Upper lobe of right lung (tissue), 1 donor: ENCODE measurements at regions not wholly inside any gene's neighbourhood (a gene's known extent, or its start where the extent isn't known, plus 50 kb on each side); places are given as distances from the start of the nearest gene placed in this dataset.
A peak's percentile ranks its signal among the peaks of the same experiment; 100 is the strongest.

Source experiments
- ATAC-seq: fragments of 200-7000 bp; cut with Tn5 transposase; one replicate; pipeline ENCODE4 v1.9.1; 2020; ENCODE audit warnings: mild to moderate bottlenecking, moderate library complexity
- DNase-seq: peaks from one replicate; pipeline ENCODE4 v3.0.0-alpha.2; 2020
- H3K27ac ChIP-seq: fragments of 200-600 bp; one replicate; pipeline ENCODE4 v1.8.0; 2022
- H3K27me3 ChIP-seq: fragments of 200-600 bp; one replicate; pipeline ENCODE4 v1.8.0; 2022; ENCODE audit warnings: mild to moderate bottlenecking
- H3K36me3 ChIP-seq: fragments of 200-600 bp; one replicate; pipeline ENCODE4 v1.8.0; 2022
- H3K4me1 ChIP-seq: fragments of 200-600 bp; one replicate; pipeline ENCODE4 v1.8.0; 2022
- H3K4me3 ChIP-seq: fragments of 200-600 bp; one replicate; pipeline ENCODE4 v1.8.0; 2022; ENCODE audit warnings: mild to moderate bottlenecking
- H3K9me3 ChIP-seq: fragments of 200-600 bp; one replicate; pipeline ENCODE4 v1.8.0; 2022
- CTCF ChIP-seq: fragments of 200-600 bp; IDR thresholded peaks from one replicate; pipeline ENCODE4 v1.8.0; 2022; ENCODE audit warnings: antibody characterized with exemption
- intact Hi-C: fragments of 100-400 bp; cut with DNase I; formaldehyde crosslinking; loops from one replicate; pipeline ENCODE4 v1.11.0; 2022
- donor health status: DM: no; HTN: yes; CAD: no; lungs with severe emphysema.

GRCh38 chr13:105290596-105290995 lies 1244.9 kb downstream of the EFNB2 start:
- H3K9me3 ChIP-seq: no peaks in the 10 kb centered on the region
- H3K36me3 ChIP-seq: no peaks in the 10 kb centered on the region
- DNase-seq: no peak
- H3K27me3 ChIP-seq: no peaks in the 10 kb centered on the region
- TF ChIP-seq CTCF: no peak
- H3K4me3 ChIP-seq: no peak overlapping the region
- no peaks in the 10 kb centered on the region for H3K4me1 ChIP-seq
- no peak overlapping the region for H3K27ac ChIP-seq
- ATAC-seq: no peak
- intact Hi-C loops: no loop called here

- no peaks in the 10 kb centered on the region for H3K9me3 ChIP-seq
- ATAC-seq: no peak
- no peak for DNase-seq
- no peak overlapping the region for H3K27ac ChIP-seq
- no peak for TF ChIP-seq CTCF
- H3K27me3 ChIP-seq: no peaks in the 10 kb centered on the region
- no peaks in the 10 kb centered on the region for H3K36me3 ChIP-seq
- no peaks in the 10 kb centered on the region for H3K4me1 ChIP-seq
- intact Hi-C loops: no loop called here
- no peak overlapping the region for H3K4me3 ChIP-seq
These were observed 1249.9 kb downstream of the EFNB2 start for GRCh38 chr13:105285526-105285925.

DNA sequence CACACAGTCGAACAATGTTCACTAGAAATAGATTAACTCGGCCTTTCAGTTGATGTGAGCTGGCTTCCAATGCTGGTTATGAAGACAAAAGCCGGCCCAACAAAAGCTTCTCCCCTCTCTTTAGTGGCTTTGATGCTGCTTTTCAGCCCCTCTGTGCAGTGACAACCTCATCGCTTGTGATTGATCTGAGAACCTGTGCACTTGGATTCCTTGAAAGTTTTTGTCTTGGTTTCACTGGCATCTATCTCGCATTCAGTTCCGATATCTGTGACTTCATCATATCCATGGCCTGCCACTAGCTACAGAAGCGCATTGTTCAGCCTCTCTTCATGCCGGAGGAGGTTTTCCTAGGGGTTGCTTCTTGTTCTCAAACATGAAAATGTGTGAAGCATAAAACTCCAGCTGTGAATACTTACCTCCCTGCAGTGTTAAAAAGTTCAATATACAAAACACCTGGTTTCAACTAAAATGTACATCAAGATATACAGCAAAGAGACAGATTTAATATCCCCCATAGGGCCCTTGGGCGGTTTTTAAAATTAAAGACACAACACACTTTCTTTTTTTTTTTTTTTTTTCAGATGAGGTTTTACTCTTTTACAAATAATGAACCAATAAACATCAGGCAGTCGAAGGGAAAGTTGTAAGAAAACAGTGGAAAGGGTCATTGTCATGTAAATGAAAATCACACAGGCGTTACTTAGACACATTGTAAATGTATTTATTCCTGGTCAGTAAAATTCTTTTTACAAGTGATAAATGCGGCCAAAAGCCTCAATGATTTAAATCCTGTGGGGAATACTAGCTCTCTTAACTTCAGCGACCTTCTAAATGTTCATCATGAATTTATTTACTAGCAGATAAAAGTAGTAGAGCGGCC lies 1252.8 kb downstream of the EFNB2 start:
- Histone ChIP-seq H3K4me1 (no peaks in the 10 kb centered on the region), H3K36me3 (no peaks in the 10 kb centered on the region), H3K9me3 (no peaks in the 10 kb centered on the region), H3K4me3 (no peak overlapping the region), H3K27me3 (no peaks in the 10 kb centered on the region), H3K27ac (no peak overlapping the region)
- no peak for TF ChIP-seq CTCF
- ATAC-seq (no peak), DNase-seq (no peak)
- intact Hi-C loops: no loop called here

- intact Hi-C loops: no loop called here
- ATAC-seq (no peak), DNase-seq (no peak)
- no peaks in the 10 kb centered on the region for H3K9me3 ChIP-seq
- H3K4me1 ChIP-seq: no peaks in the 10 kb centered on the region
- no peaks in the 10 kb centered on the region for H3K27me3 ChIP-seq
- no peaks in the 10 kb centered on the region for H3K36me3 ChIP-seq
- no peak overlapping the region for H3K4me3 ChIP-seq
- H3K27ac ChIP-seq: no peak overlapping the region
- TF ChIP-seq CTCF: no peak
These were observed 1256.5 kb downstream of the EFNB2 start for GRCh38 chr13:105278943-105279381.

DNA sequence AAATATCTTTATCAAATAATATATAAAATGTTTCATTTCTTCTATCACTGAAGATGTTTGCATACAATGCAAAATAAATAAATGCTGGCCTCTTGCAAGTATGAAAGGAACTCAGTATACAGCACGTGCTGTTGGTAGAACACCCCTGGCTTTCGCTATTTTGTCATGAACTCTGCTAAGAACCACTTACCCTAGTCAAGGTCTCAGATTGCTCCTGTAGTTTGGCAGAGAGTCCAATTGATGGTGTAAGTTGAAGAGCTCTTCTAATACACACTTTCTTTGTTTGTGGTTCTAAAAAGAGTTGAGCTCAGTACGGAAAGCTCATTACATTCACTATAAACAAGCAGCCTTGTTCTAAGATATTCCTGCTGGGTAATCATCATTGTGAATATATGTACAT lies 1258.9 kb downstream of the EFNB2 start:
- intact Hi-C loops: no loop called here
- no peaks in the 10 kb centered on the region for H3K27me3 ChIP-seq
- H3K4me1 ChIP-seq: no peaks in the 10 kb centered on the region
- no peak for TF ChIP-seq CTCF
- H3K4me3 ChIP-seq: no peak overlapping the region
- no peaks in the 10 kb centered on the region for H3K9me3 ChIP-seq
- ATAC-seq (peak; percentile 32), DNase-seq (no peak)
- no peak overlapping the region for H3K27ac ChIP-seq
- H3K36me3 ChIP-seq: no peaks in the 10 kb centered on the region
